Astrocyte (in vitro differentiated cells and primary cell): ENCODE measurements at regions not wholly inside any gene's neighbourhood (a gene's known extent, or its start where the extent isn't known, plus 50 kb on each side); places are given as distances from the start of the nearest gene placed in this dataset.

Source experiments
- EZH2 ChIP-seq: IDR thresholded peaks from 2 replicates; pipeline ENCODE4 v1.6.1; 2012; ENCODE audit warnings: mild to moderate bottlenecking, low read length, inconsistent platforms; ENCODE audit not compliant: insufficient read depth
- TF ChIP-seq, protein P1 (sequence below): IDR thresholded peaks from 2 replicates; pipeline ENCODE4 v1.5.1; 2011; ENCODE audit warnings: low read depth, mild to moderate bottlenecking, inconsistent platforms, low read length, moderate library complexity; ENCODE audit not compliant: insufficient read depth

- TF ChIP-seq, protein P1, sequence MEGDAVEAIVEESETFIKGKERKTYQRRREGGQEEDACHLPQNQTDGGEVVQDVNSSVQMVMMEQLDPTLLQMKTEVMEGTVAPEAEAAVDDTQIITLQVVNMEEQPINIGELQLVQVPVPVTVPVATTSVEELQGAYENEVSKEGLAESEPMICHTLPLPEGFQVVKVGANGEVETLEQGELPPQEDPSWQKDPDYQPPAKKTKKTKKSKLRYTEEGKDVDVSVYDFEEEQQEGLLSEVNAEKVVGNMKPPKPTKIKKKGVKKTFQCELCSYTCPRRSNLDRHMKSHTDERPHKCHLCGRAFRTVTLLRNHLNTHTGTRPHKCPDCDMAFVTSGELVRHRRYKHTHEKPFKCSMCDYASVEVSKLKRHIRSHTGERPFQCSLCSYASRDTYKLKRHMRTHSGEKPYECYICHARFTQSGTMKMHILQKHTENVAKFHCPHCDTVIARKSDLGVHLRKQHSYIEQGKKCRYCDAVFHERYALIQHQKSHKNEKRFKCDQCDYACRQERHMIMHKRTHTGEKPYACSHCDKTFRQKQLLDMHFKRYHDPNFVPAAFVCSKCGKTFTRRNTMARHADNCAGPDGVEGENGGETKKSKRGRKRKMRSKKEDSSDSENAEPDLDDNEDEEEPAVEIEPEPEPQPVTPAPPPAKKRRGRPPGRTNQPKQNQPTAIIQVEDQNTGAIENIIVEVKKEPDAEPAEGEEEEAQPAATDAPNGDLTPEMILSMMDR, result no peak
- TF ChIP-seq EZH2, result no peak
These were observed 170.1 kb downstream of the LARP7 start for GRCh38 chr4:112807083-112807482.
